ENCODE measurements at regions not wholly inside any gene's neighbourhood (a gene's known extent, or its start where the extent isn't known, plus 50 kb on each side); places are given as distances from the start of the nearest gene placed in this dataset.
"Not testable (repeated sequence)": the region's sequence is repeated elsewhere in the genome, so short reads cannot be mapped to it uniquely, and the experiment has no call there.

- DNase-seq (ENCODE audit: low spot score), result no peak
These were observed 416.5 kb upstream of the ZEB2 start for GRCh38 chr2:144936442-144936841.

GRCh38 chr2:144935736-144936135 lies 415.8 kb upstream of the ZEB2 start:
- DNase-seq (ENCODE audit: low spot score), result no peak

- no peak for DNase-seq (ENCODE audit: low spot score)
These were observed 415.3 kb upstream of the ZEB2 start for GRCh38 chr2:144935191-144935590.

GRCh38 chr2:144931960-144932359 lies 412.0 kb upstream of the ZEB2 start:
- DNase-seq (ENCODE audit: low spot score), result no peak

GRCh38 chr2:144931480-144931879 lies 411.6 kb upstream of the ZEB2 start:
- no peak for DNase-seq (ENCODE audit: low spot score)

- DNase-seq (ENCODE audit: low spot score), result no peak
These were observed 407.5 kb upstream of the ZEB2 start for GRCh38 chr2:144927429-144927828.

GRCh38 chr2:144925886-144926285 lies 406.0 kb upstream of the ZEB2 start:
- no peak for DNase-seq (ENCODE audit: low spot score)

- no peak for DNase-seq (ENCODE audit: low spot score)
These were observed 404.9 kb upstream of the ZEB2 start for GRCh38 chr2:144924827-144925226.

- no peak for DNase-seq (ENCODE audit: low spot score)
These were observed 402.6 kb upstream of the ZEB2 start for GRCh38 chr2:144922519-144922918.

GRCh38 chr2:144920755-144921530 lies 401.0 kb upstream of the ZEB2 start:
- no peak for DNase-seq (ENCODE audit: low spot score)

GRCh38 chr2:144914622-144915318 lies 394.9 kb upstream of the ZEB2 start:
- DNase-seq (ENCODE audit: low spot score), result peak; percentile 32

GRCh38 chr2:144914113-144914512 lies 394.2 kb upstream of the ZEB2 start:
- no peak for DNase-seq (ENCODE audit: low spot score)

GRCh38 chr2:144912206-144912605 lies 392.3 kb upstream of the ZEB2 start:
- DNase-seq (ENCODE audit: low spot score), result no peak

- no peak for DNase-seq (ENCODE audit: low spot score)
These were observed 386.0 kb upstream of the ZEB2 start for GRCh38 chr2:144905956-144906355.

GRCh38 chr2:144904612-144905011 lies 384.7 kb upstream of the ZEB2 start:
- no peak for DNase-seq (ENCODE audit: low spot score)

- not testable (repeated sequence) for DNase-seq (ENCODE audit: low spot score)
These were observed 383.1 kb upstream of the ZEB2 start for GRCh38 chr2:144903045-144903444.

- DNase-seq (ENCODE audit: low spot score), result not testable (repeated sequence)
These were observed 381.5 kb upstream of the ZEB2 start for GRCh38 chr2:144901386-144901785.

GRCh38 chr2:144896341-144896740 lies 376.4 kb upstream of the ZEB2 start:
- DNase-seq (ENCODE audit: low spot score), result no peak

GRCh38 chr2:144894612-144895599 lies 375.0 kb upstream of the ZEB2 start:
- no peak for DNase-seq (ENCODE audit: low spot score)

GRCh38 chr2:144893464-144893863 lies 373.5 kb upstream of the ZEB2 start:
- DNase-seq (ENCODE audit: low spot score), result no peak

GRCh38 chr2:144890828-144891227 lies 370.9 kb upstream of the ZEB2 start:
- peak; percentile 7 for DNase-seq (ENCODE audit: low spot score)

GRCh38 chr2:144889348-144889747 lies 369.4 kb upstream of the ZEB2 start:
- DNase-seq (ENCODE audit: low spot score), result no peak

All from GM03348 (cell line).